Stomach (tissue), 8 donors: ENCODE measurements at regions not wholly inside any gene's neighbourhood (a gene's known extent, or its start where the extent isn't known, plus 50 kb on each side); places are given as distances from the start of the nearest gene placed in this dataset.

Experiments
- DNase-seq, 2 donors: peaks; one replicate each; pipeline versions ENCODE4 v3.0.0 to v3.0.0-alpha.2; 2013 to 2019
- H3K27ac ChIP-seq, 5 donors: fragments of 200-600 bp in 4 of 5; sonication (generic) in 4 of 5; one replicate each; pipeline ENCODE4 v1.5.1; 2013 to 2019; ENCODE audit warnings: mild to moderate bottlenecking in 1 of 5, moderate library complexity in 1 of 5
- H3K27me3 ChIP-seq, 3 donors: fragments of 200-600 bp; sonication (generic); one replicate each; pipeline ENCODE4 v1.5.1; 2017 to 2019; ENCODE audit warnings: mixed run types in 1 of 3
- H3K36me3 ChIP-seq, 4 donors: fragments of 200-600 bp; sonication (generic); 1 replicate in 3 of 4; 2 replicates in 1 of 4; pipeline ENCODE4 v1.5.1; 2016 to 2019
- H3K4me1 ChIP-seq, 4 donors: fragments of 200-600 bp; sonication (generic); one replicate each; pipeline ENCODE4 v1.5.1; 2016 to 2019
- H3K4me3 ChIP-seq, 4 donors: fragments of 200-600 bp; sonication (generic) in 3 of 4; one replicate each; pipeline ENCODE4 v1.5.1; 2016 to 2019; ENCODE audit warnings: mild to moderate bottlenecking in 1 of 4
- H3K9me3 ChIP-seq, 4 donors: fragments of 200-600 bp; sonication (generic); one replicate each; pipeline ENCODE4 v1.5.1; 2016 to 2019
- EP300 ChIP-seq: sonication (generic); formaldehyde crosslinking; IDR thresholded peaks from one replicate; pipeline ENCODE4 v1.6.1; 2017; ENCODE audit warnings: antibody characterized with exemption
- POLR2A ChIP-seq, 4 donors: fragments of 450-650 bp; IDR thresholded peaks; one replicate each; pipeline ENCODE4 v1.6.1; 2016; ENCODE audit warnings: antibody characterized with exemption in 4 of 4, control low read depth in 2 of 4, mild to moderate bottlenecking in 1 of 4, moderate library complexity in 1 of 4
- POLR2AphosphoS5 ChIP-seq, 3 donors: sonication (generic); formaldehyde crosslinking; IDR thresholded peaks; one replicate each; pipeline ENCODE4 v1.6.1; 2016; ENCODE audit warnings: antibody characterized with exemption in 3 of 3
- WGBS, 5 donors: extraction: QIAGEN DNeasy Blood & Tissue Kit in 3 of 5; methylation state at CpG; one replicate each; pipeline versions ENCODE4 v1.1.5 to v1.1.7; 2013 to 2018; 5-methylcytosine and 5-hydroxymethylcytosine counted together
- intact Hi-C: fragments of 100-400 bp; cut with DNase I; formaldehyde crosslinking; loops from one replicate; pipeline ENCODE4 v1.15.1; 2023; ENCODE audit warnings: low total_unique reads
- TF ChIP-seq, protein P1 (sequence below), 7 experiments: fragments of 450-650 bp in 4 of 7; fragments of 200-600 bp in 3 of 7; sonication (generic) in 3 of 7; IDR thresholded peaks; one replicate each; pipeline ENCODE4 v1.5.1; 2016 to 2019; ENCODE audit warnings: antibody characterized with exemption in 7 of 7, control low read depth in 2 of 7, mild to moderate bottlenecking in 1 of 7
- donor health status: healthy with polysubstance abuse.
- donor health status: Bipolar disorder and iron deficiency.
- donor health status: healthy.

DNA sequence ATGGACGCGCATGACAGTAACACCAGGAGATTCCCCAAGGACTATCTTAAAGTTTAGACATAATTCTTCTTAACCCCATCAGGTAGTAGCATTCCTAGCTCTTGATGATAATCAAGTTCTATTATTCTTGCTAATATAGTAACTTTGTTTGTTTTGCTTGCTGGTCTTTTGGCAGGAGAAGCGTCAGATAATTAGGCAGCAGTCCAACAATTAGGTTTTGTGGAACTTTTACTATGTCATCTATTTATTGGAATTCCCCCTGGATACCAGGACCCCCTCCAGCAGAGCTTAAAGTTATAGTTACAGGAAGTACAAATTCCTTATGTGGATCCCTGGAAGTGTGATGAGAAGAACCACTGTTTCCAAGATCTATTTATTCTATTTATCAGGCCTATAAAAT is 1138.0 kb upstream of the FAM98A start:
- intact Hi-C loops: no loop called here
- H3K4me1 ChIP-seq: no peaks in the 10 kb centered on the region
- H3K36me3 ChIP-seq: no peaks in the 10 kb centered on the region
- DNase-seq: no peak
- H3K9me3 ChIP-seq: no peaks in the 10 kb centered on the region
- 65 to 84% (median 75%) methylated on average over 3 of the region's 3 CpGs for WGBS, 5 donors
- TF ChIP-seq POLR2AphosphoS5 (IDR thresholded peaks at IDR 0.05): no peak
- TF ChIP-seq, protein P1, sequence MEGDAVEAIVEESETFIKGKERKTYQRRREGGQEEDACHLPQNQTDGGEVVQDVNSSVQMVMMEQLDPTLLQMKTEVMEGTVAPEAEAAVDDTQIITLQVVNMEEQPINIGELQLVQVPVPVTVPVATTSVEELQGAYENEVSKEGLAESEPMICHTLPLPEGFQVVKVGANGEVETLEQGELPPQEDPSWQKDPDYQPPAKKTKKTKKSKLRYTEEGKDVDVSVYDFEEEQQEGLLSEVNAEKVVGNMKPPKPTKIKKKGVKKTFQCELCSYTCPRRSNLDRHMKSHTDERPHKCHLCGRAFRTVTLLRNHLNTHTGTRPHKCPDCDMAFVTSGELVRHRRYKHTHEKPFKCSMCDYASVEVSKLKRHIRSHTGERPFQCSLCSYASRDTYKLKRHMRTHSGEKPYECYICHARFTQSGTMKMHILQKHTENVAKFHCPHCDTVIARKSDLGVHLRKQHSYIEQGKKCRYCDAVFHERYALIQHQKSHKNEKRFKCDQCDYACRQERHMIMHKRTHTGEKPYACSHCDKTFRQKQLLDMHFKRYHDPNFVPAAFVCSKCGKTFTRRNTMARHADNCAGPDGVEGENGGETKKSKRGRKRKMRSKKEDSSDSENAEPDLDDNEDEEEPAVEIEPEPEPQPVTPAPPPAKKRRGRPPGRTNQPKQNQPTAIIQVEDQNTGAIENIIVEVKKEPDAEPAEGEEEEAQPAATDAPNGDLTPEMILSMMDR (IDR thresholded peaks at IDR 0.05): no peak
- TF ChIP-seq POLR2A (IDR thresholded peaks at IDR 0.05): no peak
- no peak for TF ChIP-seq EP300
- no peak overlapping the region for H3K4me3 ChIP-seq
- no peaks in the 10 kb centered on the region for H3K27me3 ChIP-seq
- no peak overlapping the region for H3K27ac ChIP-seq

DNA sequence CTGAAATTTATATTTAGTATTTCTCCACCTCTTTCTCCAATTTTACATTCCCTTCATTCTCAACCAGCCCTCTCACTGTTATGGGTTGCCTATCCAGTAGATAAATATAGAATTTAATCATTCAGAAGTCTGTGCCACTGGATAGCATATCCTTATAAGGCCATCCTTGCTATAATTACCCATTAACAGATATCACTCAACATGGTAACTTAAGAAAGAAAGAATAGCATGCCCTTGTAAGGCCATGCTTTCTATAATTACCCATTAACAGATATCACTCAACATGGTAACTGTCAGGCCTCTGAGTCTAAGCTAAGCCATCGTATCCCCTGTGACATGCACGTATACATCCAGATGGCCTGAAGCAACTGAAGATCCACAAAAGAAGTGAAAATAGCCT is 1137.4 kb upstream of the FAM98A start:
- Histone ChIP-seq H3K27me3 (no peaks in the 10 kb centered on the region), H3K27ac (no peak overlapping the region), H3K9me3 (no peaks in the 10 kb centered on the region), H3K4me1 (no peaks in the 10 kb centered on the region), H3K36me3 (no peaks in the 10 kb centered on the region), H3K4me3 (no peak overlapping the region)
- TF ChIP-seq POLR2AphosphoS5 (IDR thresholded peaks at IDR 0.05) (no peak), POLR2A (IDR thresholded peaks at IDR 0.05) (no peak), EP300 (no peak)
- TF ChIP-seq, protein P1 (IDR thresholded peaks at IDR 0.05): no peak
- no peak for DNase-seq
- WGBS, 5 donors: 62 to 91% (median 85%) methylated on average over 2 of the region's 2 CpGs
- intact Hi-C loops: no loop called here

- Histone ChIP-seq H3K4me3 (no peak overlapping the region), H3K9me3 (no peaks in the 10 kb centered on the region), H3K27me3 (no peaks in the 10 kb centered on the region), H3K4me1 (no peaks in the 10 kb centered on the region), H3K36me3 (no peaks in the 10 kb centered on the region), H3K27ac (no peak overlapping the region)
- no peak for TF ChIP-seq POLR2AphosphoS5 (IDR thresholded peaks at IDR 0.05)
- no peak for TF ChIP-seq POLR2A (IDR thresholded peaks at IDR 0.05)
- no peak for TF ChIP-seq EP300
- TF ChIP-seq, protein P1 (IDR thresholded peaks at IDR 0.05): no peak
- no peak for DNase-seq
- intact Hi-C loops: no loop called here
Measured at GRCh38 chr2:34734662-34735061, 1135.6 kb upstream of the FAM98A start.

DNA sequence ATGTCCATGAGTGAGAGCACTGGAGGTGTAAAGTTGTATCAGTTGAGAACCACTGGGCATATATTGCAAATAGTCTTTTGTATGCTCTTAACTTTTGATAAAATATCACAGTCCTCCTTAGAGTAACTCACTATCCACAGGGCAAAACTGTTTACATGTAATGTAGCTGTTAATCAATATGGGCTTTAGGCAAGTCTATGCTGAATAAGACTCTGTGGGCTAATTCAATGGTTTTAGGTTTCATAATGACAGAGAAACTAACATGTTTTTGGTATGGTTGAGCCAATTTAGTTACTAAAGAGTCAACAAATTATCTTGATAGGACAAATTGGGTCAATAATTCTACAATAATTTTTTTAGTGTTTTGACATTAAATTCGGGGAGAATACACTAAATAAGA is 1134.9 kb upstream of the FAM98A start:
- Histone ChIP-seq H3K4me3 (no peak overlapping the region), H3K9me3 (no peaks in the 10 kb centered on the region), H3K27ac (no peak overlapping the region), H3K36me3 (no peaks in the 10 kb centered on the region), H3K27me3 (no peaks in the 10 kb centered on the region), H3K4me1 (no peaks in the 10 kb centered on the region)
- TF ChIP-seq, protein P1 (IDR thresholded peaks at IDR 0.05): no peak
- TF ChIP-seq POLR2A (IDR thresholded peaks at IDR 0.05) (no peak), EP300 (no peak), POLR2AphosphoS5 (IDR thresholded peaks at IDR 0.05) (no peak)
- intact Hi-C loops: no loop called here
- WGBS, 5 donors: 74 to 80% (median 79%) methylated on average over 1 of the region's 1 CpG
- no peak for DNase-seq
